HEK293 (cell line): ENCODE measurements at regions not wholly inside any gene's neighbourhood (a gene's known extent, or its start where the extent isn't known, plus 50 kb on each side); places are given as distances from the start of the nearest gene placed in this dataset.

Experiments
- CTCF ChIA-PET: fragments of 350-600 bp; formaldehyde crosslinking; extraction: SDS; loops from one replicate; lab custom pipeline; 2021; ENCODE audit warnings: antibody characterized with exemption; lab: Yijun Ruan, JAX
- POLR2A ChIA-PET: fragments of 300-600 bp; formaldehyde crosslinking; extraction: SDS; loops from one replicate; lab custom pipeline; 2020; ENCODE audit warnings: antibody characterized with exemption, inconsistent platforms; lab: Yijun Ruan, JAX
- H3K27ac ChIP-seq: fragments of 200-500 bp; sonication (Bioruptor generic); 2 replicates; pipeline ENCODE4 v1.5.1; 2014; ENCODE audit warnings: low read depth, low read length, control low read depth, inconsistent platforms; ENCODE audit errors: extremely low read depth
- H3K36me3 ChIP-seq, 2 experiments: fragments of 200-500 bp in 1 of 2; sonication (Bioruptor generic) in 1 of 2; 1 replicate in 1 of 2; 2 replicates in 1 of 2; pipeline ENCODE4 v1.5.1; 2014 to 2017; ENCODE audit warnings: inconsistent platforms in 2 of 2, low read length in 2 of 2; ENCODE audit not compliant: control insufficient read depth in 2 of 2, insufficient read depth in 1 of 2
- H3K4me1 ChIP-seq: fragments of 200-500 bp; sonication (Bioruptor generic); 2 replicates; pipeline ENCODE4 v1.5.1; 2014; ENCODE audit warnings: mild to moderate bottlenecking, low read length, inconsistent platforms; ENCODE audit not compliant: control insufficient read depth, insufficient read depth
- H3K4me3 ChIP-seq: 2 replicates; pipeline ENCODE4 v1.5.1; 2011; ENCODE audit warnings: low read depth, mild to moderate bottlenecking, control low read depth, low read length, moderate library complexity
- H3K9me3 ChIP-seq: fragments of 200-500 bp; sonication (Bioruptor generic); 2 replicates; pipeline ENCODE4 v1.5.1; 2014; ENCODE audit warnings: low read depth, low read length, inconsistent platforms; ENCODE audit not compliant: control insufficient read depth, insufficient read depth
- BCL11A ChIP-seq: fragments of 450-650 bp; formaldehyde crosslinking; IDR thresholded peaks from 2 replicates; pipeline ENCODE4 v1.5.1; 2016; ENCODE audit warnings: low read depth, missing biosample characterization, missing genetic modification characterization
- HOXC10 ChIP-seq: sonication (generic); formaldehyde crosslinking; IDR thresholded peaks from 2 replicates; pipeline ENCODE4 v1.8.1; 2023; ENCODE audit warnings: mild to moderate bottlenecking, missing genetic modification reagents
- IKZF3 ChIP-seq: fragments of 450-650 bp; IDR thresholded peaks from 2 replicates; pipeline ENCODE4 v1.5.0; 2018; ENCODE audit warnings: missing biosample characterization, mild to moderate bottlenecking, missing genetic modification characterization, moderate library complexity
- MEIS1 ChIP-seq: sonication (generic); formaldehyde crosslinking; IDR thresholded peaks from 2 replicates; pipeline ENCODE4 v1.8.1; 2022; ENCODE audit warnings: missing genetic modification reagents, mild to moderate bottlenecking, borderline replicate concordance
- OVOL3 ChIP-seq: fragments of 450-650 bp; formaldehyde crosslinking; IDR thresholded peaks from 2 replicates; pipeline ENCODE4 v1.5.1; 2016; ENCODE audit warnings: missing biosample characterization, missing genetic modification characterization
- SETDB1 ChIP-seq: IDR thresholded peaks from one replicate; pipeline ENCODE4 v1.6.1; 2017; ENCODE audit warnings: mild to moderate bottlenecking, low read length, moderate library complexity, mixed read lengths; ENCODE audit not compliant: insufficient read length
- SP3 ChIP-seq: fragments of 450-650 bp; formaldehyde crosslinking; IDR thresholded peaks from 2 replicates; pipeline ENCODE4 v1.5.1; 2016; ENCODE audit warnings: missing biosample characterization, missing genetic modification characterization
- SP7 ChIP-seq: fragments of 450-650 bp; formaldehyde crosslinking; IDR thresholded peaks from 2 replicates; pipeline ENCODE4 v1.5.1; 2016; ENCODE audit warnings: missing biosample characterization, missing genetic modification characterization
- WT1 ChIP-seq: fragments of 450-650 bp; formaldehyde crosslinking; IDR thresholded peaks from 2 replicates; pipeline ENCODE4 v1.5.1; 2016; ENCODE audit warnings: missing biosample characterization, missing genetic modification characterization
- YY2 ChIP-seq: fragments of 450-650 bp; formaldehyde crosslinking; IDR thresholded peaks from 2 replicates; pipeline ENCODE4 v1.5.1; 2016; ENCODE audit warnings: missing biosample characterization, missing genetic modification characterization
- ZNF10 ChIP-seq: fragments of 450-650 bp; formaldehyde crosslinking; IDR thresholded peaks from 2 replicates; pipeline ENCODE4 v1.5.1; 2017; ENCODE audit warnings: missing biosample characterization, missing genetic modification characterization
- ZNF121 ChIP-seq: fragments of 450-650 bp; formaldehyde crosslinking; IDR thresholded peaks from 2 replicates; pipeline ENCODE4 v1.5.1; 2016; ENCODE audit warnings: missing biosample characterization, missing genetic modification characterization
- ZNF133 ChIP-seq: fragments of 450-650 bp; formaldehyde crosslinking; IDR thresholded peaks from 2 replicates; pipeline ENCODE4 v1.5.1; 2016; ENCODE audit warnings: missing biosample characterization, missing genetic modification characterization
- ZNF146 ChIP-seq: fragments of 450-650 bp; formaldehyde crosslinking; IDR thresholded peaks from 2 replicates; pipeline ENCODE4 v1.5.1; 2016; ENCODE audit warnings: missing biosample characterization, missing genetic modification characterization
- ZNF223 ChIP-seq: fragments of 450-650 bp; formaldehyde crosslinking; IDR thresholded peaks from 2 replicates; pipeline ENCODE4 v1.5.1; 2016; ENCODE audit warnings: missing biosample characterization, missing genetic modification characterization
- ZNF266 ChIP-seq: fragments of 450-650 bp; formaldehyde crosslinking; IDR thresholded peaks from 2 replicates; pipeline ENCODE4 v1.5.1; 2016; ENCODE audit warnings: missing biosample characterization, missing genetic modification characterization, low read depth
- ZNF48 ChIP-seq: fragments of 450-650 bp; formaldehyde crosslinking; IDR thresholded peaks from 2 replicates; pipeline ENCODE4 v1.5.1; 2016; ENCODE audit warnings: missing biosample characterization, missing genetic modification characterization
- ZNF530 ChIP-seq: fragments of 450-650 bp; formaldehyde crosslinking; IDR thresholded peaks from 2 replicates; pipeline ENCODE4 v1.5.1; 2016; ENCODE audit warnings: low read depth, missing biosample characterization, missing genetic modification characterization
- ZNF626 ChIP-seq: fragments of 450-650 bp; sonication (Bioruptor Pico); formaldehyde crosslinking; IDR thresholded peaks from 2 replicates; pipeline ENCODE4 v1.5.1; 2018; ENCODE audit warnings: missing biosample characterization, missing genetic modification characterization, inconsistent platforms
- ZNF654 ChIP-seq: fragments of 450-650 bp; formaldehyde crosslinking; IDR thresholded peaks from 2 replicates; pipeline ENCODE4 v1.5.1; 2016; ENCODE audit warnings: low read depth, missing biosample characterization, missing genetic modification characterization
- ZNF664 ChIP-seq: fragments of 450-650 bp; formaldehyde crosslinking; IDR thresholded peaks from 2 replicates; pipeline ENCODE4 v1.5.1; 2016; ENCODE audit warnings: missing biosample characterization, missing genetic modification characterization
- ZNF670 ChIP-seq: fragments of 450-650 bp; formaldehyde crosslinking; IDR thresholded peaks from 2 replicates; pipeline ENCODE4 v1.5.1; 2016; ENCODE audit warnings: missing biosample characterization, missing genetic modification characterization, low read depth
- ZSCAN16 ChIP-seq: fragments of 450-650 bp; formaldehyde crosslinking; IDR thresholded peaks from 2 replicates; pipeline ENCODE4 v1.5.1; 2016; ENCODE audit warnings: missing biosample characterization, missing genetic modification characterization
- ZSCAN30 ChIP-seq: fragments of 450-650 bp; IDR thresholded peaks from 2 replicates; pipeline ENCODE4 v1.5.1; 2018; ENCODE audit warnings: missing biosample characterization, mild to moderate bottlenecking, missing genetic modification characterization, moderate library complexity
- TF ChIP-seq, protein P1 (sequence below): fragments of 450-650 bp; formaldehyde crosslinking; IDR thresholded peaks from 2 replicates; pipeline ENCODE4 v1.5.1; 2016; ENCODE audit warnings: missing biosample characterization, missing genetic modification characterization
- TF ChIP-seq, protein P2 (sequence below): fragments of 450-650 bp; formaldehyde crosslinking; IDR thresholded peaks from 2 replicates; pipeline ENCODE4 v1.5.0; 2017; ENCODE audit warnings: missing biosample characterization, missing genetic modification characterization, borderline replicate concordance

DNA sequence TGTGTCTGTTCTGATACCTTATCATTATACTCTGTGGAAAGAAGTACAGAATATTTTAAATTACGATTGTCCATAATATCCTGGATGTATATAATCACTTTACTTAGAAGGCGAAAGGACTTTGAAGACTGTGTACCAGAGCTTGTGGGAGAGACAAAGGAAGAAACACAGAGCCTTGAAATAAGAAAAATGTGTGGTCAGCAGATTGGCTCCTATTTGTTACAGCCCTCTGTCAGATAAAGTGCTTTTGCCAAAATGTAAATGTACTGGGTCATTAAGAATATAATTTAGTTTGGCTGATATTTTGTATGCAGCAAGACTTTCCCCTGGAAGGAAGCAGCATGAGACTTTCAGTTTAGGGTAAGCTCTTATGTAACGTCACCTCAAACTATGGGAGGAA is 443.1 kb downstream of the CCDC85A start:
- ChIA-PET CTCF (no interaction called here), POLR2A (no interaction called here)
- Histone ChIP-seq H3K9me3 (no peaks in the 10 kb centered on the region), H3K4me1 (no peaks in the 10 kb centered on the region), H3K27ac (no peak overlapping the region), H3K4me3 (no peak overlapping the region), H3K36me3 (no peaks in the 10 kb centered on the region; a peak in 1 of 3 replicates)
- TF ChIP-seq, protein P1, sequence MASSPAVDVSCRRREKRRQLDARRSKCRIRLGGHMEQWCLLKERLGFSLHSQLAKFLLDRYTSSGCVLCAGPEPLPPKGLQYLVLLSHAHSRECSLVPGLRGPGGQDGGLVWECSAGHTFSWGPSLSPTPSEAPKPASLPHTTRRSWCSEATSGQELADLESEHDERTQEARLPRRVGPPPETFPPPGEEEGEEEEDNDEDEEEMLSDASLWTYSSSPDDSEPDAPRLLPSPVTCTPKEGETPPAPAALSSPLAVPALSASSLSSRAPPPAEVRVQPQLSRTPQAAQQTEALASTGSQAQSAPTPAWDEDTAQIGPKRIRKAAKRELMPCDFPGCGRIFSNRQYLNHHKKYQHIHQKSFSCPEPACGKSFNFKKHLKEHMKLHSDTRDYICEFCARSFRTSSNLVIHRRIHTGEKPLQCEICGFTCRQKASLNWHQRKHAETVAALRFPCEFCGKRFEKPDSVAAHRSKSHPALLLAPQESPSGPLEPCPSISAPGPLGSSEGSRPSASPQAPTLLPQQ (tag by site-specific recombination), result no peak
- no peak for TF ChIP-seq ZNF626
- no peak for TF ChIP-seq ZNF530
- no peak for TF ChIP-seq SP3
- no peak for TF ChIP-seq ZNF670
- no peak for TF ChIP-seq ZNF10
- TF ChIP-seq SP7 (tag by site-specific recombination), result no peak
- no peak for TF ChIP-seq ZNF121 (tag by site-specific recombination)
- TF ChIP-seq IKZF3 (tag by site-specific recombination), result no peak
- TF ChIP-seq YY2 (tag by site-specific recombination), result no peak
- TF ChIP-seq ZNF664 (tag by site-specific recombination), result no peak
- no peak for TF ChIP-seq ZSCAN30 (tag by site-specific recombination)
- no peak for TF ChIP-seq ZNF223 (tag by site-specific recombination)
- no peak for TF ChIP-seq MEIS1 (CRISPR knock-in tag)

DNA sequence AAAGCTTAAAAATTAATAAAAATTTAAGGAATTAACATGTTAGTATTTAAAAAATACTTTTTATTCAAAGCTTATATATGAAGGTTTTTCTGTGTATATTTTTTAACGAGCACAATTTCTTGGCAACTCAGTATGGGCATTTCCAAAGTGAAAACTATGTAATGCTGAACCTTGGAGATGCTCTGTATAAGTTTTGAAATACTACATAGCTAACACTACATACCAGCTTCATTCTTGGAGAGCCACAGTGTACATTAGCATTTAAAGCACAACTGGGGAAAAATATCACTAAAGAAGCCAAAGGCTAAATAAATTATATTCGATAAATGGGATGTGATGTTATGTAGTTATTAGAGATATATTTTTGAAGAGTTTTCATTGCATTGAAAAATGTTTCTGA is 446.5 kb downstream of the CCDC85A start:
- POLR2A ChIA-PET, result no interaction called here
- no peak overlapping the region for H3K27ac ChIP-seq
- no peaks in the 10 kb centered on the region for H3K4me1 ChIP-seq
- H3K9me3 ChIP-seq, result no peaks in the 10 kb centered on the region
- no peak overlapping the region for H3K4me3 ChIP-seq
- CTCF ChIA-PET, result no interaction called here
- TF ChIP-seq BCL11A (tag by site-specific recombination), result no peak
- H3K36me3 ChIP-seq, result no peaks in the 10 kb centered on the region; a peak in 1 of 3 replicates

GRCh38 chr2:56647997-56648396 is 464.2 kb downstream of the CCDC85A start:
- CTCF ChIA-PET, result no interaction called here
- Histone ChIP-seq H3K9me3 (no peaks in the 10 kb centered on the region), H3K27ac (no peak overlapping the region), H3K36me3 (no peaks in the 10 kb centered on the region), H3K4me1 (no peaks in the 10 kb centered on the region), H3K4me3 (no peak overlapping the region)
- POLR2A ChIA-PET, result no interaction called here
- TF ChIP-seq ZNF266 (tag by site-specific recombination) (no peak), HOXC10 (CRISPR knock-in tag) (no peak), SETDB1 (no peak), ZNF48 (no peak), ZNF133 (tag by site-specific recombination) (no peak), WT1 (tag by site-specific recombination) (no peak), ZNF654 (no peak), OVOL3 (no peak), ZNF146 (no peak), ZSCAN16 (tag by site-specific recombination) (no peak)
- TF ChIP-seq, protein P2, sequence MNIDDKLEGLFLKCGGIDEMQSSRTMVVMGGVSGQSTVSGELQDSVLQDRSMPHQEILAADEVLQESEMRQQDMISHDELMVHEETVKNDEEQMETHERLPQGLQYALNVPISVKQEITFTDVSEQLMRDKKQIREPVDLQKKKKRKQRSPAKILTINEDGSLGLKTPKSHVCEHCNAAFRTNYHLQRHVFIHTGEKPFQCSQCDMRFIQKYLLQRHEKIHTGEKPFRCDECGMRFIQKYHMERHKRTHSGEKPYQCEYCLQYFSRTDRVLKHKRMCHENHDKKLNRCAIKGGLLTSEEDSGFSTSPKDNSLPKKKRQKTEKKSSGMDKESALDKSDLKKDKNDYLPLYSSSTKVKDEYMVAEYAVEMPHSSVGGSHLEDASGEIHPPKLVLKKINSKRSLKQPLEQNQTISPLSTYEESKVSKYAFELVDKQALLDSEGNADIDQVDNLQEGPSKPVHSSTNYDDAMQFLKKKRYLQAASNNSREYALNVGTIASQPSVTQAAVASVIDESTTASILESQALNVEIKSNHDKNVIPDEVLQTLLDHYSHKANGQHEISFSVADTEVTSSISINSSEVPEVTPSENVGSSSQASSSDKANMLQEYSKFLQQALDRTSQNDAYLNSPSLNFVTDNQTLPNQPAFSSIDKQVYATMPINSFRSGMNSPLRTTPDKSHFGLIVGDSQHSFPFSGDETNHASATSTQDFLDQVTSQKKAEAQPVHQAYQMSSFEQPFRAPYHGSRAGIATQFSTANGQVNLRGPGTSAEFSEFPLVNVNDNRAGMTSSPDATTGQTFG (tag by site-specific recombination), result no peak
